HepG2 (cell line): ENCODE measurements at regions not wholly inside any gene's neighbourhood (a gene's known extent, or its start where the extent isn't known, plus 50 kb on each side); places are given as distances from the start of the nearest gene placed in this dataset.

Experiments used
- ATF2 ChIP-seq: sonication (generic); formaldehyde crosslinking; IDR thresholded peaks from 2 replicates; pipeline ENCODE4 v1.4.0; 2020; ENCODE audit warnings: missing genetic modification reagents
- DBP ChIP-seq: sonication (generic); formaldehyde crosslinking; IDR thresholded peaks from 2 replicates; pipeline ENCODE4 v1.4.0; 2020; ENCODE audit warnings: missing genetic modification reagents; ENCODE audit errors: not compliant biosample characterization
- EZH2 ChIP-seq: conservative IDR thresholded peaks from 2 replicates; pipeline ENCODE4 v1.6.1; 2012; ENCODE audit warnings: mild to moderate bottlenecking, low read depth, low read length, moderate library complexity
- KLF16 ChIP-seq, 2 experiments: sonication (generic) in 1 of 2; formaldehyde crosslinking in 1 of 2; IDR thresholded peaks; 2 replicates each; pipeline versions ENCODE4 v1.6.1 to v1.8.0; 2016 to 2023; ENCODE audit warnings: missing genetic modification reagents in 2 of 2, missing compliant biosample characterization in 1 of 2
- MTF1 ChIP-seq: sonication (generic); formaldehyde crosslinking; IDR thresholded peaks from 2 replicates; pipeline ENCODE4 v1.5.0; 2020; ENCODE audit warnings: missing genetic modification reagents
- NFE2L1 ChIP-seq: sonication (generic); formaldehyde crosslinking; IDR thresholded peaks from 2 replicates; pipeline ENCODE4 v1.4.0; 2020; ENCODE audit warnings: missing genetic modification reagents, mild to moderate bottlenecking, borderline replicate concordance
- POLR2A ChIP-seq, 2 experiments: IDR thresholded peaks; 2 replicates each; pipeline ENCODE4 v1.6.1; 2011; ENCODE audit warnings: low read depth in 2 of 2, low read length in 2 of 2, mild to moderate bottlenecking in 1 of 2, moderate library complexity in 1 of 2; ENCODE audit not compliant: insufficient read depth in 1 of 2
- RAD21 ChIP-seq: fragments of 450-650 bp; formaldehyde crosslinking; IDR thresholded peaks from 2 replicates; pipeline ENCODE4 v1.5.0; 2020; ENCODE audit warnings: mild to moderate bottlenecking
- STAG1 ChIP-seq: sonication (generic); formaldehyde crosslinking; IDR thresholded peaks from 2 replicates; pipeline ENCODE4 v1.4.0; 2020; ENCODE audit warnings: missing genetic modification reagents
- ZFP36L1 ChIP-seq: sonication (generic); formaldehyde crosslinking; IDR thresholded peaks from 2 replicates; pipeline ENCODE4 v1.8.0; 2022; ENCODE audit warnings: mild to moderate bottlenecking, missing genetic modification reagents, moderate library complexity
- ZKSCAN8 ChIP-seq: IDR thresholded peaks from 2 replicates; pipeline ENCODE4 v1.6.1; 2016; ENCODE audit warnings: borderline replicate concordance, missing genetic modification reagents, missing compliant biosample characterization
- ZNF274 ChIP-seq: sonication (generic); formaldehyde crosslinking; IDR thresholded peaks from 2 replicates; pipeline ENCODE4 v1.5.1; 2020; ENCODE audit warnings: mild to moderate bottlenecking, missing genetic modification reagents
- ZNF776 ChIP-seq: sonication (generic); formaldehyde crosslinking; IDR thresholded peaks from 2 replicates; pipeline ENCODE4 v1.4.0; 2020; ENCODE audit warnings: mild to moderate bottlenecking, missing genetic modification reagents
- TF ChIP-seq, protein P1 (sequence below): sonication (generic); formaldehyde crosslinking; IDR thresholded peaks from 2 replicates; pipeline ENCODE4 v1.8.1; 2023; ENCODE audit warnings: mild to moderate bottlenecking, missing genetic modification reagents, borderline replicate concordance

GRCh38 chr12:90497923-90498545 lies 456.9 kb downstream of the CCER1 start:
- TF ChIP-seq ZFP36L1 (CRISPR knock-in tag) (0 out of 2 replicates have a peak, but pooled peaks have one; percentile 52), NFE2L1 (CRISPR knock-in tag) (no peak), ZNF274 (no peak), DBP (CRISPR knock-in tag) (no peak), ATF2 (CRISPR knock-in tag) (no peak), POLR2A (IDR thresholded peaks at IDR 0.05; ENCODE audit: insufficient read depth in 1 of 2, low read depth in 2 of 2, low read length in 2 of 2) (no peak), KLF16 (CRISPR knock-in tag; IDR thresholded peaks at IDR 0.05) (no peak), MTF1 (CRISPR knock-in tag) (no peak), ZNF776 (CRISPR knock-in tag) (no peak), RAD21 (CRISPR knock-in tag) (no peak), EZH2 (no peak), STAG1 (CRISPR knock-in tag) (no peak), ZKSCAN8 (no peak)
- TF ChIP-seq, protein P1, sequence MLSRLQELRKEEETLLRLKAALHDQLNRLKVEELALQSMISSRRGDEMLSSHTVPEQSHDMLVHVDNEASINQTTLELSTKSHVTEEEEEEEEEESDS (CRISPR knock-in tag): no peak
